TTC549 (cell line): ENCODE measurements at regions not wholly inside any gene's neighbourhood (a gene's known extent, or its start where the extent isn't known, plus 50 kb on each side); places are given as distances from the start of the nearest gene placed in this dataset.

Experiments
- FAIRE-seq: peaks from 2 replicates; lab custom pipeline; 2012; peaks lifted over from hg19 to GRCh38; lab: Jason Lieb, UNC

GRCh38 chr2:196249171-196249570 lies 77.8 kb upstream of the STK17B start:
- FAIRE-seq = no peak

- no peak for FAIRE-seq
These were observed 78.5 kb upstream of the STK17B start for GRCh38 chr2:196249860-196250259.

DNA sequence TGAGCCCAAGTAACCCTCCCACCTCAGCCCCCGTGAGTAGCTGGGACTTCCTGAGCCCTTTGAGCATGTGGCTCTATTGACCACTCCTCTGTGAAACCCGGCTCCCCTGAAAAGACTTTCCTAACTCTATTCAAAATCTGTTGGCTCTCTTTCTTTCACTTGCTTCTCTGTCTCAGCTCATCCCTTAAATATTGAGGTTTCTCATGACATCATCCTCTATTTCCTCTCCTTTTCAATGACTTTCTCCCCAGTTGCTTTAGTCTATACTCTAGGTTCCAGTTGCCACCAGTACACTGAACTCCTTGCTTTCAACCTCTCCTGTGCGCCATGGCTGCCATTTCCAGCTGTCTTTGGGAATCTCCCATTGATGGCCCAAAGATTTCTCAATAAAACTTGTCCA lies 79.8 kb upstream of the STK17B start:
- no peak for FAIRE-seq

- FAIRE-seq = no peak
These were observed 81.2 kb upstream of the STK17B start for GRCh38 chr2:196252408-196253115.

DNA sequence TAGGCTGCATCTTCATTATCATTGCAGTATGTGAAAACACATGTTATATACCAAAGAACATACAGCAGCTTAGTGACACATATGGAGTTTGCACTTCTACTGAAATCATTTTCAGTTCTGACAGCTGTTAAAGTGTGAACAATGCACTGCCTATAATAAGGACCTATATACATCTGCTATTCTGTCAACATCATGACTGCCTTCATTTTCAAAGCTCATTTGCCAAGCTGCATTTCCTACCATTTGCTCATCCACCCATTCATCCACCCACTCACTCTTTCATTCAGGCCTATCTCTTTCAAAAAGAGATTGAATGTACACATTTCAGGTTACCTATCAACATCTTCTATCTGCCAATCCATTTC lies 81.7 kb upstream of the STK17B start:
- no peak for FAIRE-seq

- FAIRE-seq = no peak
These were observed 85.2 kb upstream of the STK17B start for GRCh38 chr2:196256585-196256984.

DNA sequence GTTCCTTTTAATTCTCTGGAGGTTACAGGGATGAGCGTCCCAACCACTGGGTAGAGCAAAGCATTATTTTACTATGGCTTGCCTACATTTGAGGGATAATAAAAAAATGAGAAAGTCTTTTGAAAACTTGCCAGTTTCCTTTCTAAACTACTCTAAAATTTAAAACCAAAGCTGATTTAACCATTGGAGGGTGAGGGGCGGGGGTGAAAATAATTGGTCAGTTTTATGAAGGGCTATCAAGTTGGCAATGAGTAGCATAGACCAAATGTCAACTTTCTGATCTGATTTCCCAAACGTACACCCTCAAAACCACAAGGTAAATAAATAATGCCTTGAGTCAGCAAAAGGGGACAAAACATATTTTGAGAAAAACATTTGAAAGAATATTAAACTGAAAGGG lies 85.7 kb upstream of the STK17B start:
- FAIRE-seq = no peak

- no peak for FAIRE-seq
These were observed 87.0 kb upstream of the STK17B start for GRCh38 chr2:196258407-196258806.

DNA sequence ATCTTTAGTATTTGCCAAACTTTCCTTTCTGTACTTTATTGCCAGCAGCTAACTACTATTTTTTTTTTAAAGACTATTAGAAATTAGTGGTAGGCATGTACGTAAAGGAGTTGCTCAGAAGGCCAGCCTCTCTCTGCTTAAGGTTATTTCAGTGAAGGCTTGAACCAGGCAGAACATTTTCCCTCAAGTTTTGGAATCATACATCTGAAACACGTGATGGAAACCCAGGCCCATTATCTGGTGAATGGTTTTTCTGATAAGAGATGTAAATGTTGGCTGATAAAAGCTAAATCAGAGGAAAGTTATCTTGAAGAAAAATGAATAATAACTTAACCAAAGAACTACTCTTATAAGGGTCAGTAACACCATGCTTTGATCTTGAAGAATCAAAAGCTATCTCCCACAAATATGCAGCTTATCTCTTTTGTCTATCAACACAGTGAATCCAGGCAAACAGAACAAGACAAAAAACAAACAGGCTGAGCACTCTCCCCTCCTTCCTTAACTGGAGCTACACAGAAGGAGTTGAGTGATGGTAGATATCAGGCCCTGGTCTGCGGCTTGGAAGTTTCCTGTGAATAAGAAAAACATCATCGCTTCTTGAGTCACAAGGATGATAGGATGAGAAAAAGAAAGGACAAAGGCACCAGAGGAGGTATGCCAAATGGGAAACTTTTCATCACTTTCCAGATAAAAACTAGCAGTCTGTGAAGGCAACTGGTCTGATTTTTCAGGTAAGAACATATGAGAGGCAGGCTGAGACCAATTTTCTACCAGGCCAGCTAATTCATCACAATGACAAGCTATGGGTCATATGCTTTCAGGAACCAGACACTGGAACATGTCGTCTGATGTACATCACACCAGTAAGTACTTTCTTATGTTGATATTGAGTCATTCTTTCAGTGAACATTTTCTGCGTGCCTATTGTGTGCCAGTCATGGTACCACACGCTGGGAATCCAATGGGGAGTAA lies 88.4 kb upstream of the STK17B start:
- no peak for FAIRE-seq

DNA sequence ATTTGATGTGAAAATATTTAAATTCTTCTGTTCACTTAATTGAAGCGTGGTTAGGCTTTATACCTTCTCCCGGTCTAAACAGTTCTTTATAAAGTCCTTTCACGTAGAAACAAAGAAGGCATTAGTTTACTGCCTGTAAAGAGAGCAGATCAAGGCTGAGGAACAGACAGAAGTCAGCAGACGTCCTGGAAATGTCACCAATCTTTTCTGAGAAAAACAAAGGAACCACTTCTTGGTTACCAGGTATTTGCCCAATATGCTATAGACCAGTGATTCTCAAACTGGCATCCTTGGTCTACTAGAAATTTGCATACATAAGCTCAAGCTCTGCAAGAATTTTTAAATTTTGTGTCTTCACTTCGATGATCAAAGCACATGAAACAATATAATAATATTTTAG lies 89.2 kb upstream of the STK17B start:
- FAIRE-seq = no peak

- no peak for FAIRE-seq
These were observed 91.2 kb upstream of the STK17B start for GRCh38 chr2:196262606-196263005.

GRCh38 chr2:196263181-196263747 lies 91.9 kb upstream of the STK17B start:
- FAIRE-seq = no peak

DNA sequence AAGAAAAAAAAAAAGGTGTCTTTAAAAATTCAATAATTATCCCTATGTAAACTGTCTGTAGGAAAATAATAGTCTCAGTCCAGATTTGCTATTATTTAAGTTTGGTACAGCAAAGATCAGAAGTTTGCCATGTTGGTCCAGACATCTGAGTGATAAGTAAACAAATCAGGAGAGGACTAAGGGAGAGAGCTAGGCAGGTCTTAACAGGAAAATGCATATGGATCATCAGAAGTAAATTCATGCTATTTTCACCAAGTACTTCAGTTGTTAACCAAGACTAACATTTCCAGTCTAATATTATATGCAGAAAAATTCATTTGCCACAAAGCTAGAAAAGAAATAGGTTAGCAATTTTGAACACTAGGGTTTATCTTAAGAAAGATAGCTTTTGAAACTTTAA lies 95.0 kb upstream of the STK17B start:
- FAIRE-seq = no peak

- FAIRE-seq = no peak
These were observed 95.5 kb upstream of the STK17B start for GRCh38 chr2:196266855-196267254.

- FAIRE-seq = no peak
These were observed 96.6 kb upstream of the STK17B start for GRCh38 chr2:196268025-196268424.

DNA sequence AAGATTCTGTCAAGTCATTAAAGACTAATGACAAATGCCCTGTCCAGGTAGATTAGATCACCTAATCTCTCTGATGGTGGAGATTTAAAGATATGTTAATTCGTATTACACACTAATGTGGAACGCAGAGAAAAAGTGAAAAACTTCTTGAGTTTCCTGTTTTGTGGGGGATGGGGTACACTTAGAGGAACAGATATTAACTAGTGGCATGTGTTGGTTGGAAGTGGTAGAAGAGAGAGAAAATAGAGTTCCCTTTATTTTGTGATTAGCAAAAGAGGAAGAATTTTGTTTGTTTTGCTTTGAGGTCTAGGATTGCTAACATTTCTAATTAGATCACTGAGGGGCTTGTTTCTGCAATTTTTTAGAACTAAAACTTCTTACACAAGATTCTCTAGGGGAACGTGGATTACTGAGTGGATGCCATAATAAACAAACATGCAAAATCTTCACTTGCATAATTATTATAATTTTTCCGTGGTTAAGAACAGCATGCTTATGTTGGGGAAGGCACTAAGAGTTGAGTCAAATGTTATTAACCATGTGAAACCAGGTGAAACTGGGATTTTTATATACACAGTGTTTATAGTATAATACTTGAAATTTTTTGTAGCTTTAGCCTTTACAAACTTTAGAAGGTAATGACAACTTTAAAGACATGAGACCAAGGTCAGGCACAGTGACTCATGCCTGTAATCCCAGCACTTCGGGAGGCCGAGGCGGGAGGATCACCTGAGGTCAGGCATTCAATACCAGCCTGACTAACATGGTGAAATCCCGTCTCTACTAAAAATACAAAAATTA lies 97.4 kb upstream of the STK17B start:
- no peak for FAIRE-seq

- FAIRE-seq = no peak
These were observed 100.4 kb upstream of the STK17B start for GRCh38 chr2:196271795-196272194.

DNA sequence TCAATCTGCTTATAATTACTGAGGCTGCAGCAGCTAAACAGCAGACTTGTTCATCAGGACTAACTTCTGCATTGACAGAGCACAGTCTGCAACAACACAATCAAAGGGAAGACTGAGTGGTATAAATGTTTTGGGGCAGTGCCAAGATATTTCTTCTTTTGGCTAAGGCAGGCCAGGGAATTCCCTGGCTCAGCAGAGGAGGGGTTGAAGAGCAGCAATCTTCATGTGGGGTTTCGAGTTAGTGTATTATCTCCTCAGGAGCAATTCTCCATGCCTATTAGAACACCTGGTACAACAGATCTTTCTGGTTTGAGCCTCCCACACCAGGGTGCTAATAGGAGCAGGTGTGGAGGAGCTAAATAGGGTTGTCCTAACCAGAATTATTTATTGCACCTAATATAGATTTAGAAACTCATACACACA lies 103.0 kb upstream of the STK17B start:
- no peak for FAIRE-seq

DNA sequence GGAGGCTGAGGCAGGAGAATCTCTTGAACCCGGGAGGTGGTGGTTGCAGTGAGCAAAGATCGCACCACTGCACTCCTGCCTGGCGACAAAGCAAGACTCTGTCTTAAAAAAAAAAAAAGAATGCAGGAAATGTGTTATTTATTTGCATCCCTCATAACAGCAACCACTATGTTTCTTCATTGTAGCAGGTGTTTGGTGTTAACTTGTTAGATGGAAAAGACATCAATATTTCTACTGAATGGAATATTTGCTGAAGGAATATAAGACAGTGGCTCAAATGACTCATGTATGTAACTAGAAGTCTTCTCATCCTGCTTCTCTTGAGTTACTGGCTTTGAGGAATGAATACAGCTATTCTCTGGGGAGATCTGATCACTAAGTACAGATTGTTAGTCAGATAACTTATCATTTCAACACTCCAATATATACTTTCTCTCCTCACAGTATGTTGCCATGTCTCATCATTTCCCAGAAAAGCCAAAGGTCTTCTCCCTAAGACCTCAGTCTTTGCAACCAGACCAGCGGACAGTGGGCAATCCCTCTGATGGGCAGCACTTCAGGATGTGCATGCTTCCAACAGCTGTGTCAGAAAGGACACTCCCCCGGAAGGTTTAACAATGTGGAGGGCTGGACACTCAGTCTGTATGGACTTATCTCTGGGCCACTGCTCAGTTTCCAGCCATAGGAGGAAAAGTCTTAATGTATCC lies 104.4 kb upstream of the STK17B start:
- no peak for FAIRE-seq

DNA sequence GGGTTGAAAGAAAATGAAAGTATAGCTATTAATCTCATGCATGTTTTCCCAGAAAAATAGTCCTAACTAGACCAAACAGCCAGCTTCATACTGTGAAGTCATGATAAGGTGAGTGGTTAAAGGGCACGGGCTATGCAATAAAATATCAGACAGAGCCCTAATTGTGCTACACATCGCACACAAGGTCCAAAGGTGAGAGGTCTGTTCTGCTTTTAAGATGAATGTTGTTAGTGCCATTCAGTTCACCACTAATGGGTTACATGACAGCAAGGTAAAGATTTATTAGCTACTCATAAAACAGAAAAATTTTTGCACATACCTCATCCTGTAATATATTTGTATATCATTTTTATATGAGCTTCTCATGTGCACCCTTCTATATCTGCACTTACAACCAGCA lies 105.0 kb upstream of the STK17B start:
- FAIRE-seq = no peak

DNA sequence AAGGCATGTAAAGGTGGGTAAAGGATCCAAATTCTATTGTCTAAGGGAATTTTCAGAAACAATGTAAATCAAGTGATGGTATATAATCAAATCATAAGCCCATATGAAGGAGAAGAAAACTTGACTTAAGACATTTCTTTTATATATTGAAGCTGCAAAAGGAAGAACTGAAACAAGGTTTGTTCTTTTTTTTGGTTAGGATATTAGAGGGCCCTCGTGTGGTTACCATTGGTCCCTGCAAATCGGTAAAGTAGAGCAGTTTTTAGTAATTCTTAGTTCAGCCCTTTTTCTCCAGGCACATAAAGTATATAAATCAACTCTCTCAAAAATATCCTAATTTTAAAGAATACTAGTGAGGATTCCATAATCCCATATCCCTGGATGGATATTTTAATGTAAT lies 105.6 kb upstream of the STK17B start:
- peak; percentile 81 for FAIRE-seq

- no peak for FAIRE-seq
These were observed 107.1 kb upstream of the STK17B start for GRCh38 chr2:196278491-196278911.
